Mucosa of descending colon (tissue), 3 donors: ENCODE measurements at regions not wholly inside any gene's neighbourhood (a gene's known extent, or its start where the extent isn't known, plus 50 kb on each side); places are given as distances from the start of the nearest gene placed in this dataset.

Source experiments
- ATAC-seq: fragments of 200-7000 bp; cut with Tn5 transposase; one replicate; pipeline ENCODE4 v1.9.1; 2020; ENCODE audit warnings: mild to moderate bottlenecking, moderate library complexity
- DNase-seq, 3 donors: peaks; one replicate each; pipeline ENCODE4 v3.0.0-alpha.2; 2020
- H3K36me3 ChIP-seq: fragments of 200-600 bp; one replicate; pipeline ENCODE4 v1.8.0; 2021; ENCODE audit warnings: low read depth, mild to moderate bottlenecking
- H3K4me1 ChIP-seq: fragments of 200-600 bp; one replicate; pipeline ENCODE4 v1.8.0; 2021; ENCODE audit warnings: low read depth, mild to moderate bottlenecking
- H3K4me3 ChIP-seq: fragments of 200-600 bp; one replicate; pipeline ENCODE4 v1.8.0; 2021; ENCODE audit warnings: mild to moderate bottlenecking
- H3K9me3 ChIP-seq: fragments of 200-600 bp; one replicate; pipeline ENCODE4 v1.8.0; 2021; ENCODE audit warnings: mild to moderate bottlenecking
- CTCF ChIP-seq: fragments of 200-600 bp; IDR thresholded peaks from one replicate; pipeline ENCODE4 v1.8.0; 2022; ENCODE audit warnings: antibody characterized with exemption, mild to moderate bottlenecking
- intact Hi-C, 2 donors: fragments of 100-400 bp; cut with DNase I in 1 of 2; cut with micrococcal nuclease in 1 of 2; formaldehyde crosslinking; loops; one replicate each; pipeline versions ENCODE4 v1.11.0 to v1.11.1; 2022; cut with DNase I, micrococcal nuclease
- donor health status: DM: no; HTN: no; CAD: no; lungs with moderate emphysema.
- donor health status: DM: no; HTN: no; CAD: no.
- donor health status: DM: no; HTN: yes; CAD: no.

- TF ChIP-seq CTCF, result no peak
- Histone ChIP-seq H3K4me1 (peaks cover 14% of the 10 kb centered on the region), H3K4me3 (no peak overlapping the region), H3K36me3 (no peaks in the 10 kb centered on the region), H3K9me3 (no peaks in the 10 kb centered on the region)
- intact Hi-C loops, result no loop called here
- no peak for DNase-seq
- no peak for ATAC-seq
Measured at GRCh38 chr3:62926494-62926893, 51.3 kb upstream of the CADPS start.

- no peak for TF ChIP-seq CTCF
- no peaks in the 10 kb centered on the region for H3K36me3 ChIP-seq
- H3K9me3 ChIP-seq, result no peaks in the 10 kb centered on the region
- DNase-seq, result no peak
- no peak overlapping the region for H3K4me3 ChIP-seq
- ATAC-seq, result no peak
- intact Hi-C loops, result no loop called here
- peaks cover 1% of the 10 kb centered on the region for H3K4me1 ChIP-seq
Measured at GRCh38 chr3:62928256-62928655, 53.0 kb upstream of the CADPS start.

GRCh38 chr3:62929771-62930170, 54.6 kb upstream of the CADPS start:
- H3K4me1 ChIP-seq, result no peaks in the 10 kb centered on the region
- no peak overlapping the region for H3K4me3 ChIP-seq
- no peak for DNase-seq
- H3K9me3 ChIP-seq, result no peaks in the 10 kb centered on the region
- no peak for ATAC-seq
- intact Hi-C loops, result no loop called here
- H3K36me3 ChIP-seq, result no peaks in the 10 kb centered on the region
- no peak for TF ChIP-seq CTCF

- Histone ChIP-seq H3K4me1 (peaks cover 18% of the 10 kb centered on the region), H3K4me3 (no peak overlapping the region), H3K9me3 (no peaks in the 10 kb centered on the region), H3K36me3 (no peaks in the 10 kb centered on the region)
- TF ChIP-seq CTCF, result no peak
- intact Hi-C loops, result no loop called here
- DNase-seq (no peak), ATAC-seq (peak; percentile 63)
Measured at GRCh38 chr3:62935793-62936192, 60.6 kb upstream of the CADPS start.

- Histone ChIP-seq H3K4me1 (peaks cover 18% of the 10 kb centered on the region), H3K9me3 (no peaks in the 10 kb centered on the region), H3K4me3 (no peak overlapping the region), H3K36me3 (no peaks in the 10 kb centered on the region)
- no peak for TF ChIP-seq CTCF
- ATAC-seq (peak; percentile 21), DNase-seq (peak in 2 of 3 donors; percentile 33 to 41)
- intact Hi-C loops, result no loop called here
Measured at GRCh38 chr3:62936626-62937254, 61.5 kb upstream of the CADPS start.

GRCh38 chr3:62938583-62938982, 63.4 kb upstream of the CADPS start:
- TF ChIP-seq CTCF, result no peak
- peaks cover 18% of the 10 kb centered on the region for H3K4me1 ChIP-seq
- ATAC-seq (peak; percentile 90), DNase-seq (peak in 1 of 3 donors; percentile 45)
- H3K9me3 ChIP-seq, result no peaks in the 10 kb centered on the region
- no peak overlapping the region for H3K4me3 ChIP-seq
- intact Hi-C loops, result no loop called here
- no peaks in the 10 kb centered on the region for H3K36me3 ChIP-seq
